Central memory CD4-positive, alpha-beta T cell (primary cell): ENCODE measurements at regions not wholly inside any gene's neighbourhood (a gene's known extent, or its start where the extent isn't known, plus 50 kb on each side); places are given as distances from the start of the nearest gene placed in this dataset.
"Not testable (repeated sequence)": the region's sequence is repeated elsewhere in the genome, so short reads cannot be mapped to it uniquely, and the experiment has no call there.

Experiments used
- DNase-seq: peaks from one replicate; pipeline ENCODE4 v3.0.0; 2022

GRCh38 chr2:176575237-176575744, 306.0 kb downstream of the MTX2 start:
- DNase-seq = no peak

- DNase-seq = no peak
Measured at GRCh38 chr2:176577054-176577453, 307.8 kb downstream of the MTX2 start.

DNA sequence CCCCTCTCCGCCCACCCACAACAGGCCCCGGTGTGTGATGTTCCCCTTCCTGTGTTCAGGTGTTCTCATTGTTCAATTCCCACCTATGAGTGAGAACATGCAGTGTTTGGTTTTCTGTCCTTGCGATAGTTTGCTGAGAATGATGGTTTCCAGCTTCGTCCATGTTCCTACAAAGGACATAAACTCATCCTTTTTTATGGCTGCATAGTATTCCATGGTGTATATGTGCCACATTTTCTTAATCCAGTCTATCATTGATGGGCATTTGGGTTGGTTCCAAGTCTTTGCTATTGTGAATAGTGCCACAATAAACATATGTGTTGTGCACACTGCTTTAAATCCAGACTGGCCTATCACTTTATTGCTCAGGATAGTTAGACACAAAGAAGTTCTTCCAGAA, 309.1 kb downstream of the MTX2 start:
- not testable (repeated sequence) for DNase-seq

DNA sequence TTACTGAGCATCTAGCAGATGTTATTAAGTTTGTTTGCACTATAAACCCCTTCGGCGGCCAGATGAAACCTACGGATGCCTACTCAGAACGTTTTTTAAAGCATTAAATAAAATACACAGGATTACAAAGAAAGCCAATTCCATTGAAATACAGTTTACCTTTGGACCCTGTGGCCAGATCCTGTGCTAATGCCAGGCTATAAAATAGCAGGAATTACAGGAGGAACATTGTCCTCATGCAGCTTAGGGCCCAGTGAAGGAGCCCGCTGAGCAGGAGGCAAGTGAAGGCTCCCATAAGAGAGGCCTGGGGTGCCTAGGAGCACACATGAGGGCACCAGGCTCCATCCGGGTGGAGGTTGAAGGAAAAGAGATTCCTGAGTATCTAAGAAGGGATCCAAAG, 310.4 kb downstream of the MTX2 start:
- no peak for DNase-seq

- DNase-seq = no peak
Measured at GRCh38 chr2:176581557-176582165, 312.4 kb downstream of the MTX2 start.

DNA sequence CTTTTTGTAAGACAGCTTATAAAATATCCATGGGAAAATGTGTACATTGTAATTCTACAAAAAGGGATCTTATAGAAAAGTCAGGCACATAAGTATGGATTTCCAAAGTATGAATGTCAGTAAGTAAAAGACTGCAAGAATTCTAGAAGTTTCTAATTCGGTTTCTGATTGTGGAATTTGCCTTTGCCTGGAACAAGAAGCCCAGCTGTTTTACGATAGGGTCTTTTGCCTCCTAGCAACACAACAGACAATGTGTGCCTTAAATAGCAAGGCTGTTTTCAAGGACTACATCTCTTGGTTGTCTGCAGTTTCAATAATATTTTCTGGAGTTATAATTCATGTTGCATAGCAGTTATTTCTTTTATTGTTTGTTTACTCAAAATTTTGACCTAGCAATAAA, 312.9 kb downstream of the MTX2 start:
- DNase-seq = no peak

DNA sequence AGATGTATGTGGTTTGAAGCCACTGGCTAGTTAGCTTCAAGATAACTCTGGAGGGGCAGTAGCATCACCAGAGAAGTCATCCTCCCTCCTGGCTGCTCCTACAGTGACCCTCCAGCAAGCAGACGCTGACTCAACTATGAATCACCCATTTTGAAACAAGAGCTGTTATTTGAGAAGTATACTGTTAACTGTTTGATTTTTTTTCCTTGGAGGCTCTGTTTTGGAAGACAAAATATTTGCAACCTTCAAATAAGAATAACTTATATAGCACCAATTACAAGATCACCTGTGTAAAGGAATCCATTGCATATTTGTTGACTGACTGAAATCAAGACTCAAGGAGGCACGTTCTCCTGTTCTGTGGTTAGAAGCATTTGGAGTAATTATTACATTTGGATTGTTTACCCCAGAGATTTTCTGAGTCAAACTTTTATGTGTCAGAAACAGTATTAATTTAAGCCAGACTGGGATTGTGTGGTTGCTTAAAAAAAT, 313.8 kb downstream of the MTX2 start:
- DNase-seq = no peak

- DNase-seq = no peak
Measured at GRCh38 chr2:176583607-176584006, 314.4 kb downstream of the MTX2 start.

DNA sequence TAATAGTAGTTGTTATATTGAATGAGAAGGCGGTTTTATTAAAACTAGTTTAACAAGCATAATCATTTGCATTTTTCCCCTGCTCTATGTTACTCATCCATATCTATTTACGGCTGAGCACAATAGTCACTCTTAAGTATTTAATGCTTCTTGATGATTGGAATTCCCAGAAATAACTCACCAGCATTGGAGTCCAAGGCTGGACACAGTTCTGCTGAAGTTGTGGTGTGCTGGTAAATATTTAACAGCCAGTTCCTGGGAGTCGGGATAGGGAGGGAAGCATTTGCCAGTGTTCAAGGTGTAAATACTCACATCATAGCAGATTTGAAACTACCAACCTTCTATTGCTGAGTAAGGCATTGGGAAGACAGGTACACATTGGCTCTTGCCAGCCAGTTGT, 315.1 kb downstream of the MTX2 start:
- DNase-seq = no peak

DNA sequence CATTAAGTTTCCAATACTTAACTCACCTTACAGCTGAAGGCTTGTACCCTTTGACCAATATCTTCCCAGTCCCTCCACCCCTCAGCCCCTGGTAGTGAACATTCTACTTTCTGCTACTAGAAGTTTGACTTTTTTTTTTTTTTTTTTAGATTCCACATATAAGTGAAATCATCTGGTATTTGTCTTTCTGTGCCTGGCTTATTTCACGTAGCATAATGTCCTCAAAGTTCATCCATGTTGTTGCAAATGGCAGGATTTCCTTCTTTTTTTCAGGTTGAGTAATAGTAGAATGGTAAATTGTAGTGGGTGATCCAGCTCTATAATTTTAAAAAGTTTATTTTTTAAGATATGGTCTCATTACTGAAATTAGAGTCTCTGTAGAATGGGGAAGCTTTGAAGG, 316.0 kb downstream of the MTX2 start:
- DNase-seq = no peak

DNA sequence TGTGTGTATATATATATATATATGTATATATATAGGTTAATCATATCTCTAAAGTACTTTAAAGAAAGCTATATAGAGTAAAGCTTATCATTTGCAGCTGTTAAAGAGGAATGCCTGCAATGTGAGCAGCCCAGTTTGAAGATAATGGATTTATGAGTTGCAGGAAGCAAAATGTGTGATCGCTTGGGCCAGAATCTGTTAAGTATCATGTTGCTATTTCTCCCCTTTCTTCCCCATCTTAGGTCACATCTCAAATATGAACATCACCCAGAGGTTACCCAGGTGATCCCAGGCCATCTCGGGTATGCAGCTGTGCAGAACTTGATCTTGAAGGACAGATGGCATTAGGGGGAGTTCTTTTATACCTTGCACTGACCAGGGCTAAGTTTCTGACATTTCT, 316.5 kb downstream of the MTX2 start:
- no peak for DNase-seq

GRCh38 chr2:176589287-176589686, 320.0 kb downstream of the MTX2 start:
- no peak for DNase-seq

DNA sequence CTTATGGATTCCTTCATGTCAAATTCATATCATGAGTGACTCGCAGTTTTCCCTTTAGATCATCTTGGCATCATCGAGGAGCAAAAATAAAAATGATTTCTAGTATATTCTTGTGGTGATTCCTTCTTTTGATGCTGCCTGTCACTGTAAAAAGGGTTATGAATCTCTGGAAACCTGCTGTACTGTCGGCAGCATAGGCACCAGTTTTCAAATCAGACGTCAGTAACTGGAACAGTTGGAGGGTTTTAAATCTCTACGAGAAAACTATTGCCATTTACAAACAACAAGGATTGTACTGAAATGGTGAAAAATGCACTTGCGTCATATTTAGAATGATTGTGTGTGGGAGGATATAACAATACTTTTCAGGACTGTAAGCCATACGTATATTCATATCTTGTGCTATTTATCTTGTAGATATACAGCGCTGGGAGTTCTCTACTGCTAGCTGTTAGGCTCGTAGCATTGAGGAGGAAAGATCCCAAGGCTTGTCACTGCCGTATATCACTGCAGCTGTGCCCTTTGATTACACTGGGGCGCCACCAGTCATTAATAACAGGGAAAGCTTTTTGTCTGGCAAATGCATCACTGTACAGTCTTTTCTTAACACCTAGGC, 320.7 kb downstream of the MTX2 start:
- DNase-seq = no peak

- DNase-seq = no peak
Measured at GRCh38 chr2:176592216-176592615, 323.0 kb downstream of the MTX2 start.

DNA sequence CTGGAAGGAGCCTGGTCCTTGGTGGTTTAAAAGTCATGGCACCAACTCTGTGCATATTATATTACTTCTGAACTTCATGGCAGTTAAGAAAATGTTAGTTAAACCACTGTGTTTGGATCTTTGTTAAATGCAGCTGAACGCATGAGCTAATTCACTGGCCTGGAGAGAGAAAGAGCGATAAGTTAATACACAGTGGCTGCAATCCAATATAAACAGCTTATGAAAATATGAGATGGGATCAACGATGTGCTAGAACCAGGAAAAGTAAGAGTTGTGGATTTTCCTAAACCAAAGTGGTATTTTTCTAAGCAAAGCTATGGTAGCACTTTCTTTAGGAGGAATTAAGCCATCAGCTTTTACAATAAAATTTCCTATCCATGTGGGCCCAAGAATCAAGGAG, 326.7 kb downstream of the MTX2 start:
- DNase-seq = no peak

- DNase-seq = no peak
Measured at GRCh38 chr2:176597916-176598315, 328.7 kb downstream of the MTX2 start.

DNA sequence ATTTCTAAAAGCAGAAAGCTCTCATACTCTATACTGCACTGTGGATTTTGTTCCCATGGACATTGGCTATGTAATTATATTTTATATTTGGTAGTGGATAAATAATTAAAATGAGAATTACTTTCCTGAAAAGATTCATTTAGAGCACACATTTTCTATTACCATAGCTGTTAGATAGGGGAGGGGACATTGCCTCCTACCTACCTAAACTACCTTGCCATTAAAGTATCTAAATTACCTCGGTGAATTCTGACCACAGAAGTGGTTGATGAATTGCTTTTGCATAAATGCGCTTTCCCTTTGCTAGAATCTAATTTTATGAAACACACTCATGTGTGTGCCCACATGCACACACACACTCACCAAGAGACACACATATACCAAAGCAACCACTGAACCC, 329.1 kb downstream of the MTX2 start:
- no peak for DNase-seq

DNA sequence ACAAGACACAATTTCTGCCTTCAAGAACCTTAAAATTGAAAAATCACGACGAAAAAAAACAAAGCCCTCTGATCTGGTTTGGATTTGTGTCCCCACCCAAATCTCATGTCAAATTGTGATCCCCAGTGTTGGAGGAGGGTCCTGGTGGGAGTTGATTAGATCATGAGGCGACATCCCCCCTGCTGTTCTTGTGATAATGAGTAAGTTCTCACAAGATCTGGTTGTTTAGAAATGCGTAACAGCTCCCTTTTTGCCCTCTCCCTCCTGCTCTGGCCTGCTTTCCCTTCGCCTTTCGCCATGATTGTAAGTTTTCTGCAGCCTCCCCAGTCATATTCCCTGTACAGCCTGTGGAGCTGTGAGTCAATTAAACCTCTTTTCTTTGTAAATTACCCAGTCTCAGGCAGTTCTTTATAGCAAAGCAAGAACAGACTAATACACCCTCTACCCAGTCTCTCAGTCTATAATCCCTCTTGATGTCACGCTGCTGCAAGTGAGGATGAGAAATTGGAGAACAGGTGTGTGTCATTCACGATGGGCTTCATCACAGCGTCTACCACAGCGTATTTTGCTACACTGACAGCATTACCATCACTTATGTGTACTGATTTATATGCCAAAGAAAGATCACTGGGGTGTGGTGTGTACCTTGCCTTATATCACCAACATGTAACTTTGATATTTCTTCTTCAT, 330.7 kb downstream of the MTX2 start:
- no peak for DNase-seq

- no peak for DNase-seq
Measured at GRCh38 chr2:176601066-176601465, 331.8 kb downstream of the MTX2 start.

DNA sequence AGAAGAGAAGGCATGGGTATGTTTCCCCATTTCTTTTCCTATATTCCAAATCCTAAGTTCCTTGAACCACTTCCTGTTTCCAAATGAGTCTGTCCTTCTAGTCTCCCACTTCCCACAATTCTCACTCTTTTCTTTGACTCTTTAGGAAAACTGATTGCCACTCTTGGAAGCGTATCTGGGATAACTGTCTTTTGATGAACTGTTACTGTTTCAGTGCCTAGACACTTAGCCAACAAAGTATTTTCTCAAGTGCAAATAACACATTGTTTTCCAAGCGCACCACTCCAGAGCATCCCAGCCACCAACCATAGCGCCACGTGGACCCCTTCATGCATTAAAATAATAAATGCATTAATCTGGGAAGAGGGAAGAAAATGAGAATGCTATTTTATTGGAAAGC, 342.8 kb downstream of the MTX2 start:
- DNase-seq = no peak

DNA sequence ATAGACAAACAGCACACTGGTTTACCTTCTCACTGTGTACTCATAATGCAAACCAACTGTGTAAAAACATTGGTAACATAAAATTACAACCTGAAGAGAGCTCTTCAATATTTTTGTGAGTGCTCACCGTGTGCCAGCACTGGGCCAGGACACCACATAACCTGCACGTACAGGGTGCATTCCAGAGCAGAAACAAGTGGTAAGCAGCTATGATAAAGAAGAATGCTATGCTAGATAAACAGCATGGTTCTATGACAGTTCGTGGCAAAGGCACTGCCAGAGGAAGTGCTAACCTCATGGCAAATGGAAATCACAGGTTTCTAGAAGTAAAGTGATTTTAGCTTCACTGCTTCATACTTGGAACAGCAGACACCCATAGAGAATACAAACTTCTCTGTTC, 343.5 kb downstream of the MTX2 start:
- no peak for DNase-seq

- no peak for DNase-seq
Measured at GRCh38 chr2:176613323-176613987, 344.2 kb downstream of the MTX2 start.

DNA sequence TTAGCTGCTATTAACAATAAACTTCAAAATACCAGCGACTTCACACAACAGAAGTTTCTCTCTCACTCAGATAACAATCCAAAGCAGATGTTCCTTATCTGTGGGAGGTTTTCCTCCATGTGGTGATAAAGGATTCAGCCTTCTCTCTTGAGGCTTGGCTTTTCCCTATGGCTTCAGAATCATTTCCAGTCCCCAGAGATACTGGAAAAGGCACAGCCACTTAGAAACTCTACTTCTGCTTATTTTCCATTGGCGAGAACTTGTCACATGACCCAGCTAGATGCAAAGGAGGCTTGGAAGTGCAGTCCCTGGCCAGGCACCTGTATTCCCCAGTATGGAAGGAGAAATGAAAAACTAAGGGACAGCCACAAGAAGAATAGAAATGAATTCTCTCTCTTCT, 344.8 kb downstream of the MTX2 start:
- no peak for DNase-seq

DNA sequence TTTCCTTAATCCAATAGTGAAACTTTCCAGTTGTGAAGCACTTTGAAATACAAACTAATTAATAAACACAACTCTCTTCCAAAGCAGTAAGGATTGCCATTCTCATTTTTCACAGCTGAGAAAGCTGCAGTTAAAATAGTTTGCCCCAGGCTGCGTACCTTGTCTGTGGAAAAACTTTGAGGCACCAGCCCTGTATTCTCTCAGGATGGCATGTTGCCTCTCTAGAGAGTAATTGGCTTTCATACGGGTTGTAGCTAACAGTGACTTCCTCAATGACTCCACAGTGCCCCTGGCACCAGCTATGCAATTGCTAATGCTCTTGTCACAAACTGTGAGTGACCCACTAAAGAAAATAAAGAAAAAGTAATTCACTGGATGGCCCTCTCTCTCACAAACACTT, 345.7 kb downstream of the MTX2 start:
- DNase-seq = no peak
